ENCODE measurements at regions not wholly inside any gene's neighbourhood (a gene's known extent, or its start where the extent isn't known, plus 50 kb on each side); places are given as distances from the start of the nearest gene placed in this dataset.

DNA sequence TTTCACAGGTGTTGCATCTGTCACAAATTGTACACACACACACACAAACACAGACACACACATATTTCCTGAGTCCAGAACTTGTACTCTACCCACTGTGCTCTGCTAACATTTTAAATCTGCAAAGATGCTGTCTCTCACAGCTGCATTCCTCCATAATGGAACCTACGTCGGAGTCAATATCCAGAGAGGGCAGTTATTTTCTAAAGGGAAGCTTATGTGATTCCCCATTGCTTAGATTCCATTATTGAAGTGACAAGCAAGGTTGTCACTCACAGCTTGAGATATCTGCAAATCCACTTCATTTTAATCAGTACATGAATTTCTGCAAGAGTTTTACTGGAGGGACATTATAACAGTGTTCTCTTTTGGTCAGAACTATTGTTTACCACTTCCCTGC lies 992.4 kb downstream of the NSUN3 start:
- H3K4me1 Mint-ChIP-seq (ENCODE audit: low read depth, unreplicated experiment), result no peaks in the 10 kb centered on the region
- H3K27ac Mint-ChIP-seq (ENCODE audit: unreplicated experiment), result no peak overlapping the region
- H3K4me3 Mint-ChIP-seq (ENCODE audit: low read depth, unreplicated experiment), result no peak overlapping the region
- no peaks in the 10 kb centered on the region for H3K36me3 Mint-ChIP-seq (ENCODE audit: insufficient read depth, unreplicated experiment)
- no TSS peak for BruUV-seq (replicated peaks)
- intact Hi-C loops (cut with micrococcal nuclease; ENCODE audit: unreplicated experiment), result no loop called here
- no peak for DNase-seq
- CTCF ChIA-PET, result no interaction called here
- no peaks in the 10 kb centered on the region for H3K9me3 Mint-ChIP-seq (ENCODE audit: low read depth, unreplicated experiment)
- no peaks in the 10 kb centered on the region for H3K27me3 Mint-ChIP-seq (ENCODE audit: unreplicated experiment)
- TF ChIP-seq, protein P1, sequence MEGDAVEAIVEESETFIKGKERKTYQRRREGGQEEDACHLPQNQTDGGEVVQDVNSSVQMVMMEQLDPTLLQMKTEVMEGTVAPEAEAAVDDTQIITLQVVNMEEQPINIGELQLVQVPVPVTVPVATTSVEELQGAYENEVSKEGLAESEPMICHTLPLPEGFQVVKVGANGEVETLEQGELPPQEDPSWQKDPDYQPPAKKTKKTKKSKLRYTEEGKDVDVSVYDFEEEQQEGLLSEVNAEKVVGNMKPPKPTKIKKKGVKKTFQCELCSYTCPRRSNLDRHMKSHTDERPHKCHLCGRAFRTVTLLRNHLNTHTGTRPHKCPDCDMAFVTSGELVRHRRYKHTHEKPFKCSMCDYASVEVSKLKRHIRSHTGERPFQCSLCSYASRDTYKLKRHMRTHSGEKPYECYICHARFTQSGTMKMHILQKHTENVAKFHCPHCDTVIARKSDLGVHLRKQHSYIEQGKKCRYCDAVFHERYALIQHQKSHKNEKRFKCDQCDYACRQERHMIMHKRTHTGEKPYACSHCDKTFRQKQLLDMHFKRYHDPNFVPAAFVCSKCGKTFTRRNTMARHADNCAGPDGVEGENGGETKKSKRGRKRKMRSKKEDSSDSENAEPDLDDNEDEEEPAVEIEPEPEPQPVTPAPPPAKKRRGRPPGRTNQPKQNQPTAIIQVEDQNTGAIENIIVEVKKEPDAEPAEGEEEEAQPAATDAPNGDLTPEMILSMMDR (IDR thresholded peaks at IDR 0.05; ENCODE audit: unreplicated experiment), result no peak

DNA sequence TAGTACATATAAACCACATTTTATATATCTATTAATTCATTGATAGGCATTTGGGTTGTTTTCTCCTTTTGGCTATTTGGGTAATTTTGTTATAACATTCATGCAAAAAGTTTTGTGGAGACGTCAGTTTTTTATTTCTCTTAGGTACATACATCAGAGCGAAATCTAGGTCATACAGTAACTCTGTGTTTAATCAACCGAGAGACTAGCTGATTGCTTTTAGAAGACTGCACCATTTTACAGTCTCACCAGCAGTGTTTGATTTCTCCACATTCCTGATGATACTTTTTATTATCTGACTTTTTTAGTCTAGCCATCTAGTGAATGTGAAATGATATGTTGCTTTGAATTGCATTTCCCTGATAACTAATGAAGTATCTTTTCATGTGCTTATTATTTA lies 1019.3 kb downstream of the NSUN3 start:
- CTCF ChIA-PET, result no interaction called here
- intact Hi-C loops (cut with micrococcal nuclease; ENCODE audit: unreplicated experiment), result no loop called here
- Mint-ChIP-seq H3K36me3 (ENCODE audit: insufficient read depth, unreplicated experiment) (no peaks in the 10 kb centered on the region), H3K27ac (ENCODE audit: unreplicated experiment) (no peak overlapping the region), H3K9me3 (ENCODE audit: low read depth, unreplicated experiment) (no peaks in the 10 kb centered on the region), H3K4me1 (ENCODE audit: low read depth, unreplicated experiment) (no peaks in the 10 kb centered on the region), H3K27me3 (ENCODE audit: unreplicated experiment) (no peaks in the 10 kb centered on the region), H3K4me3 (ENCODE audit: low read depth, unreplicated experiment) (no peak overlapping the region)
- BruUV-seq (replicated peaks), result no TSS peak
- TF ChIP-seq, protein P1 (IDR thresholded peaks at IDR 0.05; ENCODE audit: unreplicated experiment), result no peak
- DNase-seq, result no peak

DNA sequence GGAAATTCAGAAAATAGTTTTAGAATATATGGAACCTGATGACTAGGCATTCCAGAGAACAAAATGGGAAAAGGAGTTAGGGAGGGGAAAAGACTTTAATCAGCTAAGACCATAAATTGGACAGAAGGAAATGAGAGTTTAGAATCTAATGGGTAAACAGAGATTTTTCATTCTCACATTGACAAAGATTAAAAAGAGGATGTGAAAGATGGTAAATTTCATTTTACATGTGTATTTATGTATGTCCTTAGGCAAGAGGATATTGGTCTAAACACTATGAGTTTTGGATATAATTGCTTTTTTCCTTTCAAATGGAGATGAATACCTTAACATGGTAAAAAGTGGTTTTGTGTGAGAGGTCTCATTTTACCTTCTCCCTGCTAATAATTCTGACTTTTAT lies 1021.9 kb downstream of the NSUN3 start:
- BruUV-seq (replicated peaks), result no TSS peak
- Mint-ChIP-seq H3K36me3 (ENCODE audit: insufficient read depth, unreplicated experiment) (no peaks in the 10 kb centered on the region), H3K9me3 (ENCODE audit: low read depth, unreplicated experiment) (no peaks in the 10 kb centered on the region), H3K27ac (ENCODE audit: unreplicated experiment) (no peak overlapping the region), H3K4me1 (ENCODE audit: low read depth, unreplicated experiment) (no peaks in the 10 kb centered on the region), H3K4me3 (ENCODE audit: low read depth, unreplicated experiment) (no peak overlapping the region), H3K27me3 (ENCODE audit: unreplicated experiment) (no peaks in the 10 kb centered on the region)
- intact Hi-C loops (cut with micrococcal nuclease; ENCODE audit: unreplicated experiment), result no loop called here
- TF ChIP-seq, protein P1 (IDR thresholded peaks at IDR 0.05; ENCODE audit: unreplicated experiment), result no peak
- CTCF ChIA-PET, result no interaction called here
- DNase-seq, result no peak

DNA sequence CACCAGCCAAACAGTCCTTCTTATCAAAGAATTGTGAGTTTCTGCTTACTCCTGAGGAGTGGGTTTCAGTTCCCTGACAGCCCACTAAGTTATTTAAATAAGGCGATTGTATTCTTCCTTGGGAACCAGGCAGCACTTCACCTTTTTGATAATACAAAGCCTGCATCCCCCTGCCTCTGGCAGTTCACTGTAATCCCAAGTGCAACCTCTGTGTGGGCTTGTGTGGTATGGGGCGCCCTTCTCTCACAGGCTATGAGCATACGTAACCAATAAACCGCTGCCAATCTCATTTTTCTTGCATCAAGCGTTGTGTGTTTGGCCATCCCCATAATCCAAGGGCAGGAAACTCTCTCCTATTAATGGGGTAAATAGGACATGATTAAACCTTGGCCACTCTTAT lies 1025.6 kb downstream of the NSUN3 start:
- no peaks in the 10 kb centered on the region for H3K27me3 Mint-ChIP-seq (ENCODE audit: unreplicated experiment)
- H3K9me3 Mint-ChIP-seq (ENCODE audit: low read depth, unreplicated experiment), result no peaks in the 10 kb centered on the region
- no TSS peak for BruUV-seq (replicated peaks)
- DNase-seq, result no peak
- TF ChIP-seq, protein P1 (IDR thresholded peaks at IDR 0.05; ENCODE audit: unreplicated experiment), result no peak
- no peaks in the 10 kb centered on the region for H3K4me1 Mint-ChIP-seq (ENCODE audit: low read depth, unreplicated experiment)
- no peak overlapping the region for H3K4me3 Mint-ChIP-seq (ENCODE audit: low read depth, unreplicated experiment)
- H3K27ac Mint-ChIP-seq (ENCODE audit: unreplicated experiment), result no peak overlapping the region
- CTCF ChIA-PET, result no interaction called here
- no peaks in the 10 kb centered on the region for H3K36me3 Mint-ChIP-seq (ENCODE audit: insufficient read depth, unreplicated experiment)
- intact Hi-C loops (cut with micrococcal nuclease; ENCODE audit: unreplicated experiment), result no loop called here

DNA sequence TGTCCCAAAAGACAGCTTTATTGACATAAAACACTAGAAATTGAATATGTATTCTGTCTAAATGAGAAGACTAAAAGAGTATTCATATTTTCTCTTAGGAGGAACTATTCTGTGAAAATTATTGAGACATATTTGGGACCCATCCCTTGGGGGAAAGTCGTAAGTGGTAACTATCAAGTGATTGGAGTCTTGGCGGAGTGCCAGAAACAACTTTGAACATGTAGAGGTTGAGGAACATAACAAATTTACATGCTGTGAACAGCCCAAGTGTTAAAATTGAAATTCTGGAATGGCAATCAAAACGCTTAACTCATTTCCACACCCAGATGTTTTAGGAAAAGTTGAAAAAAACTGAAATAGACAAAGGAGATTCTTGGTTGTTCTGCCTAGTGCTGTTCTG lies 1034.6 kb downstream of the NSUN3 start:
- TF ChIP-seq, protein P1 (IDR thresholded peaks at IDR 0.05; ENCODE audit: unreplicated experiment), result no peak
- Mint-ChIP-seq H3K4me1 (ENCODE audit: low read depth, unreplicated experiment) (no peaks in the 10 kb centered on the region), H3K27me3 (ENCODE audit: unreplicated experiment) (no peaks in the 10 kb centered on the region), H3K27ac (ENCODE audit: unreplicated experiment) (no peak overlapping the region), H3K9me3 (ENCODE audit: low read depth, unreplicated experiment) (peaks cover 6% of the 10 kb centered on the region), H3K36me3 (ENCODE audit: insufficient read depth, unreplicated experiment) (no peaks in the 10 kb centered on the region), H3K4me3 (ENCODE audit: low read depth, unreplicated experiment) (no peak overlapping the region)
- no TSS peak for BruUV-seq (replicated peaks)
- CTCF ChIA-PET, result no interaction called here
- intact Hi-C loops (cut with micrococcal nuclease; ENCODE audit: unreplicated experiment), result no loop called here
- DNase-seq, result peak; percentile 2
